OCI-LY7 (cell line): ENCODE measurements at regions not wholly inside any gene's neighbourhood (a gene's known extent, or its start where the extent isn't known, plus 50 kb on each side); places are given as distances from the start of the nearest gene placed in this dataset.

Experiments used
- EZH2phosphoT487 ChIP-seq: fragments of 200-600 bp; sonication (generic); IDR thresholded peaks from 2 replicates; pipeline ENCODE4 v1.6.1; 2018; ENCODE audit warnings: low read depth, borderline replicate concordance, mild to moderate bottlenecking, mixed run types, antibody characterized with exemption, low read length, moderate library complexity, mixed read lengths
- TF ChIP-seq, protein P1 (sequence below): fragments of 200-600 bp; sonication (generic); conservative IDR thresholded peaks from 2 replicates; pipeline ENCODE4 v1.5.1; 2014; ENCODE audit warnings: mild to moderate bottlenecking, antibody characterized with exemption, low read length, moderate library complexity, mixed read lengths

DNA sequence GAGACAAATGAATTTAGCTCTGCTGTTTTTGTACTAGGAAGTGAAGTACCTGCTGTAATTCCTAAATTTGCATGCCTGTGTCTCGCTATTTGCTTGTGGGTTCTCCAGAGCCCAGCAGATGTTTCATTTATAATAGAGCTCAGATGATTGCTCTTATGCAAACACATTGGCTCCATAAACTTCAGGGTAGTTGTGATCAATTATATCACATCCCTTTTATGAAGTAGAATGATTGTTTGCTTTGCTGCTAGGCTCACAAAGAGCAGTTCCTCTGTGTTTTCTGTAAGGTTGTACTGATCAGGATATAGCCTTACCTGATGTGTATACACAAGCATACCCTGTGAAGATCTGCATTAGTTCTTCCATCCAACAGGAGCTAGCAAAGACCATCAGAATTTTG lies 64.1 kb downstream of the C11orf87 start:
- TF ChIP-seq, protein P1, sequence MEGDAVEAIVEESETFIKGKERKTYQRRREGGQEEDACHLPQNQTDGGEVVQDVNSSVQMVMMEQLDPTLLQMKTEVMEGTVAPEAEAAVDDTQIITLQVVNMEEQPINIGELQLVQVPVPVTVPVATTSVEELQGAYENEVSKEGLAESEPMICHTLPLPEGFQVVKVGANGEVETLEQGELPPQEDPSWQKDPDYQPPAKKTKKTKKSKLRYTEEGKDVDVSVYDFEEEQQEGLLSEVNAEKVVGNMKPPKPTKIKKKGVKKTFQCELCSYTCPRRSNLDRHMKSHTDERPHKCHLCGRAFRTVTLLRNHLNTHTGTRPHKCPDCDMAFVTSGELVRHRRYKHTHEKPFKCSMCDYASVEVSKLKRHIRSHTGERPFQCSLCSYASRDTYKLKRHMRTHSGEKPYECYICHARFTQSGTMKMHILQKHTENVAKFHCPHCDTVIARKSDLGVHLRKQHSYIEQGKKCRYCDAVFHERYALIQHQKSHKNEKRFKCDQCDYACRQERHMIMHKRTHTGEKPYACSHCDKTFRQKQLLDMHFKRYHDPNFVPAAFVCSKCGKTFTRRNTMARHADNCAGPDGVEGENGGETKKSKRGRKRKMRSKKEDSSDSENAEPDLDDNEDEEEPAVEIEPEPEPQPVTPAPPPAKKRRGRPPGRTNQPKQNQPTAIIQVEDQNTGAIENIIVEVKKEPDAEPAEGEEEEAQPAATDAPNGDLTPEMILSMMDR = no peak
- no peak for TF ChIP-seq EZH2phosphoT487
